CD4-positive, alpha-beta T cell (primary cell): ENCODE measurements at regions not wholly inside any gene's neighbourhood (a gene's known extent, or its start where the extent isn't known, plus 50 kb on each side); places are given as distances from the start of the nearest gene placed in this dataset.

Source experiments
- ATAC-seq: fragments of 200-7000 bp; cut with Tn5 transposase; one replicate; pipeline ENCODE4 v1.10.0; 2022; ENCODE audit warnings: mild to moderate bottlenecking; ENCODE audit not compliant: poor library complexity
- CTCF ChIA-PET: fragments of 350-600 bp; sonication (Branson Sonifier 250); formaldehyde crosslinking; loops from one replicate; lab custom pipeline; 2021; ENCODE audit warnings: antibody characterized with exemption, inconsistent platforms; lab: Charles Lee
- POLR2A ChIA-PET: fragments of 350-600 bp; sonication (Branson Sonifier 250); formaldehyde crosslinking; loops from one replicate; lab custom pipeline; 2021; ENCODE audit warnings: antibody characterized with exemption, inconsistent platforms; lab: Charles Lee
- DNase-seq, 14 experiments: peaks; one replicate each; pipeline ENCODE4 v3.0.0-alpha.2; 2013 to 2020; ENCODE audit warnings: mixed read lengths in 2 of 14
- H3K27ac ChIP-seq, 2 donors: one replicate each; pipeline versions ENCODE4 v1.5.1 to v1.7.0; 2013; ENCODE audit warnings: low read length in 2 of 2, low read depth in 1 of 2, mild to moderate bottlenecking in 1 of 2
- H3K27me3 ChIP-seq, 2 experiments: 1 replicate in 1 of 2; 2 replicates in 1 of 2; pipeline versions ENCODE4 v1.6.1 to v1.7.0; 2013; ENCODE audit warnings: low read length in 2 of 2, control low read depth in 1 of 2, mild to moderate bottlenecking in 1 of 2, moderate library complexity in 1 of 2; ENCODE audit not compliant: insufficient read depth in 2 of 2, control insufficient read depth in 1 of 2
- H3K36me3 ChIP-seq: one replicate; pipeline ENCODE4 v1.6.1; 2013; ENCODE audit warnings: low read length, control low read depth; ENCODE audit not compliant: insufficient read depth
- H3K4me1 ChIP-seq: one replicate; pipeline ENCODE4 v1.6.1; 2013; ENCODE audit warnings: low read length, control low read depth; ENCODE audit not compliant: insufficient read depth
- H3K4me3 ChIP-seq: one replicate; pipeline ENCODE4 v1.5.1; 2013; ENCODE audit warnings: mild to moderate bottlenecking, low read length, moderate library complexity
- H3K9me3 ChIP-seq, 2 experiments: 1 replicate in 1 of 2; 2 replicates in 1 of 2; pipeline versions ENCODE4 v1.6.1 to v1.7.0; 2013; ENCODE audit warnings: low read length in 2 of 2, mild to moderate bottlenecking in 2 of 2, control low read depth in 1 of 2, moderate library complexity in 1 of 2; ENCODE audit not compliant: control insufficient read depth in 1 of 2, insufficient read depth in 1 of 2
- H3K27ac Mint-ChIP-seq: one replicate; pipeline ENCODE4 v1.8.0; 2020; ENCODE audit warnings: mixed read lengths
- H3K27me3 Mint-ChIP-seq: one replicate; pipeline ENCODE4 v1.8.0; 2021; ENCODE audit warnings: mixed read lengths
- H3K36me3 Mint-ChIP-seq: one replicate; pipeline ENCODE4 v1.8.0; 2021; ENCODE audit warnings: low read depth, mixed read lengths
- H3K4me1 Mint-ChIP-seq: one replicate; pipeline ENCODE4 v1.8.0; 2021; ENCODE audit warnings: low read depth, mixed read lengths
- H3K4me3 Mint-ChIP-seq: one replicate; pipeline ENCODE4 v1.8.0; 2020; ENCODE audit warnings: mild to moderate bottlenecking, mixed read lengths
- H3K9me3 Mint-ChIP-seq: one replicate; pipeline ENCODE4 v1.8.0; 2020; ENCODE audit warnings: mixed read lengths
- intact Hi-C, 2 experiments: fragments of 100-400 bp; cut with DNase I in 1 of 2; cut with micrococcal nuclease in 1 of 2; formaldehyde crosslinking; loops; one replicate each; pipeline versions ENCODE4 v1.15.1 to v1.9.0; 2023 to 2025; cut with DNase I, micrococcal nuclease
- TF ChIP-seq, protein P1 (sequence below): fragments of 200-600 bp; IDR thresholded peaks from one replicate; pipeline ENCODE4 v1.8.0; 2022; ENCODE audit warnings: antibody characterized with exemption, mild to moderate bottlenecking

DNA sequence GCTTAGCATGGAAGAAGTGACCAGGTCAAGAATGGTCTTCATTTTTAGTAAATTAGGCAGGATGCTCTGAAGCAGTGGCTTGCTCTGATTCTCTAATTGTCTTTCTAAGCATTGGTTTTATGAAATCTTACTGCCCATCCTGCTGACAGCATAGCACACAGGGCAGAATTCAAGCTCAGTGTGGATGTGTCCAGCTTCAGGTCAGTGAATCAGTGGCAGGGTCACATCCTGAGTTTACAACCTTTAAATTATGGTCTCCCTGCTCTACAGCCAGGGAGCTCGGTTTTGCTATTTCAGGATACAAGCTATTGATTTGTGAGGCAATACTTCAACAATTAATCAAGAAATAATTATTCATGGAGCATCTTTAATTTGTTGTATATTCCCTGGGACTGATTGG lies 202.3 kb upstream of the RXFP2 start:
- Mint-ChIP-seq H3K4me1 (no peaks in the 10 kb centered on the region), H3K27me3 (peaks cover 38% of the 10 kb centered on the region), H3K4me3 (no peak overlapping the region), H3K9me3 (no peaks in the 10 kb centered on the region), H3K36me3 (no peaks in the 10 kb centered on the region), H3K27ac (no peak overlapping the region)
- ChIA-PET CTCF (interaction anchor here (1.5 kb wide), 1 partner anchor 17 kb away, joined by 3 read pairs; no protein-coding TSS in a partner anchor), POLR2A (no interaction called here)
- ATAC-seq (no peak), DNase-seq (no peak)
- Histone ChIP-seq H3K36me3 (no peaks in the 10 kb centered on the region), H3K4me1 (no peaks in the 10 kb centered on the region), H3K4me3 (no peak overlapping the region), H3K9me3 (no peaks in the 10 kb centered on the region), H3K27me3 (no peaks in the 10 kb centered on the region), H3K27ac (no peak overlapping the region)
- intact Hi-C loops: no loop called here
- TF ChIP-seq, protein P1, sequence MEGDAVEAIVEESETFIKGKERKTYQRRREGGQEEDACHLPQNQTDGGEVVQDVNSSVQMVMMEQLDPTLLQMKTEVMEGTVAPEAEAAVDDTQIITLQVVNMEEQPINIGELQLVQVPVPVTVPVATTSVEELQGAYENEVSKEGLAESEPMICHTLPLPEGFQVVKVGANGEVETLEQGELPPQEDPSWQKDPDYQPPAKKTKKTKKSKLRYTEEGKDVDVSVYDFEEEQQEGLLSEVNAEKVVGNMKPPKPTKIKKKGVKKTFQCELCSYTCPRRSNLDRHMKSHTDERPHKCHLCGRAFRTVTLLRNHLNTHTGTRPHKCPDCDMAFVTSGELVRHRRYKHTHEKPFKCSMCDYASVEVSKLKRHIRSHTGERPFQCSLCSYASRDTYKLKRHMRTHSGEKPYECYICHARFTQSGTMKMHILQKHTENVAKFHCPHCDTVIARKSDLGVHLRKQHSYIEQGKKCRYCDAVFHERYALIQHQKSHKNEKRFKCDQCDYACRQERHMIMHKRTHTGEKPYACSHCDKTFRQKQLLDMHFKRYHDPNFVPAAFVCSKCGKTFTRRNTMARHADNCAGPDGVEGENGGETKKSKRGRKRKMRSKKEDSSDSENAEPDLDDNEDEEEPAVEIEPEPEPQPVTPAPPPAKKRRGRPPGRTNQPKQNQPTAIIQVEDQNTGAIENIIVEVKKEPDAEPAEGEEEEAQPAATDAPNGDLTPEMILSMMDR: no peak

DNA sequence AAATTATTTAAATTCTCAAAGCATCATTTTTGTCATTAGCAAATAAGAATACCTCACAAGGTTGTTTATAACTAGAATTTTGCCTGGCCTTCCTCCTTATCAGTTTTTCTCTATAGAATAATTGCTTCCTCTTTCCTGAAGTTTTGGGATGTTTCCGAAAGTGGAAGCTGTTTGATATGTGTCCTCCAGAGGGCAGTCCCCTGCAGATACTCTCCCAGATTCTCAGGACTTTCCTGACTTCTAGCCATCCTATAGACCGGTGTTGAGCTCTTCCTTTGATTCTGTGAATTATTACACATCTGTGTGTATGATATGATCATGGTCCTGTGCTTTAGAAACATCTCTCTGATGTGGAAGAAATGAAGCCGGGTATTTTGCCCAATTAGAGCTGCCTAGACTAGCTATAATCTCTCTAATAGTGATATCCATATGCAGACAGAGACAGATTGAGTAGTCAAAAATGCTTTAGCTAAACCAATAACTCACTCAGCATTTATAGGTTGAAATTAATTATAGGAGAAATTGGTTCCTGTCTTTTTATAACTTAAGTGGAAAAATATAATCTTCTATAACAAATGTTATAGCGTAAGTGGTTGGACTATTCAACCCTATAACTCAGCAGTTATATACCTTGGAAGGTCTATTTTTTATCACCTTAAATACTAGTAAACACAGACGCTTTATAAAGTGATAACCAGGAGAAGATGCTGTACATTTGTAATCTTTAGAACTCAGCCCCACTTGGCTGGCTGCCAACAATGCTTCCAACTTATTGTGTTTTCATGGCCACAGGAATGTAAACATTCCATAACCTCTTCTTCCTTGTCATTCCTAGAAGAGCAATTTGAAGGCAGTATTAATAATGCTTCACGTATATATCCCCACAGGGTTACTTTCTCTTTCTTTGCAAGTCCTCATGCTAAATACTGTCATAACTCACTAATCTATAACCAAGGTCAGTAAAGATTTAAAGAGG lies 201.0 kb upstream of the RXFP2 start:
- H3K36me3 Mint-ChIP-seq: no peaks in the 10 kb centered on the region
- TF ChIP-seq, protein P1: no peak
- POLR2A ChIA-PET: no interaction called here
- Histone ChIP-seq H3K36me3 (no peaks in the 10 kb centered on the region), H3K9me3 (no peaks in the 10 kb centered on the region), H3K4me1 (no peaks in the 10 kb centered on the region), H3K27ac (no peak overlapping the region), H3K4me3 (no peak overlapping the region), H3K27me3 (no peaks in the 10 kb centered on the region)
- H3K4me3 Mint-ChIP-seq: no peak overlapping the region
- no peak overlapping the region for H3K27ac Mint-ChIP-seq
- DNase-seq (peak in 1 of 14 experiments; percentile 1), ATAC-seq (no peak)
- CTCF ChIA-PET: interaction anchor here (1.5 kb wide), 1 partner anchor 16 kb away, joined by 3 read pairs; no protein-coding TSS in a partner anchor
- H3K4me1 Mint-ChIP-seq: no peaks in the 10 kb centered on the region
- peaks cover 38% of the 10 kb centered on the region for H3K27me3 Mint-ChIP-seq
- intact Hi-C loops: no loop called here
- H3K9me3 Mint-ChIP-seq: no peaks in the 10 kb centered on the region

DNA sequence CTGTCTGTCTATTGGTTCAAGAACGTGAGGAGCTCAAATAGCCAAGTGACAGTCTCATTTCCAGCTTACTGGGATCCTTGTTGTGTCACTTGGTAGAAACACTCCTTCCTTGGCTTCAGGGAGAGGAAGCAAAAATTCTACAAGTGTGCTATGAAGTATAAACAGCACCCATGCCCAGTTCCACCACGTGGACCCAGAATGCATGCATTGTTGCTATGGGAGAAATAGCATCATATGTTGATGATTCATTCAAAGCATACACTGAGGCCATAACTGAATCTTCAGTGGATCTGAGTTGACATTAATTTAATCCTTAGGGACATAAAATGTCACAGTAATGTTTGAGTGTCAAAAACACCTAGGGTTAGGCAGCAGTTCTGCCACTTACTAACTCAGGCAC lies 199.0 kb upstream of the RXFP2 start:
- Mint-ChIP-seq H3K27ac (no peak overlapping the region), H3K9me3 (no peaks in the 10 kb centered on the region), H3K4me3 (no peak overlapping the region), H3K4me1 (no peaks in the 10 kb centered on the region), H3K27me3 (peaks cover 38% of the 10 kb centered on the region), H3K36me3 (no peaks in the 10 kb centered on the region)
- ChIA-PET POLR2A (no interaction called here), CTCF (no interaction called here)
- no peak overlapping the region for H3K4me3 ChIP-seq
- intact Hi-C loops: no loop called here
- no peaks in the 10 kb centered on the region for H3K27me3 ChIP-seq
- H3K27ac ChIP-seq: no peak overlapping the region
- no peaks in the 10 kb centered on the region for H3K36me3 ChIP-seq
- ATAC-seq: no peak
- DNase-seq: no peak
- no peaks in the 10 kb centered on the region for H3K4me1 ChIP-seq
- no peaks in the 10 kb centered on the region for H3K9me3 ChIP-seq
- TF ChIP-seq, protein P1: no peak
